HG03342 (cell line): ENCODE measurements at regions not wholly inside any gene's neighbourhood (a gene's known extent, or its start where the extent isn't known, plus 50 kb on each side); places are given as distances from the start of the nearest gene placed in this dataset.

Experiments used
- ATAC-seq: cut with Tn5 transposase; IDR thresholded peaks from one replicate; pipeline ENCODE4 v1.9.1; 2021; ENCODE audit warnings: mild to moderate bottlenecking, moderate library complexity; ENCODE audit not compliant: unreplicated experiment

GRCh38 chr7:113487925-113488731 is 369.8 kb upstream of the SMIM30 start:
- ATAC-seq: no peak

- no peak for ATAC-seq
These were observed 368.2 kb upstream of the SMIM30 start for GRCh38 chr7:113486548-113486947.

DNA sequence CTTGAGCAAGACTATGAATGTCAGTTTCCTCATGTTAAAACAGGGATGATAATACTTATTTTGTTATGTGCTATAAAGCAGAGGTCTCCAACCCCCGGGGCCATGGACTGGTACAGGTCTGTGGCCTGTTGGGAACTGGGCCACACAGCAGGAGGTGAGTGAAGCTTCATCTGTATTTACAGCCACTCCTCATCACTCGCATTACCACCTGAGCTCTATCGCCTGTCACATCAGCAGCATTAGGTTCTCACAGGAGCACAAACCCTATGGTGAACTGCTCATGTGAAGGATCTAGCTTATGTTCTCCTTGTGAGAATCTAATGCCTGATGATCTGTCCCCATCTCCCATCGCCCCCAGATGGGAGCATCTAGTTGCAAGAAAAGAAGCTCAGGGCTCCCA is 365.3 kb upstream of the SMIM30 start:
- no peak for ATAC-seq

GRCh38 chr7:113480537-113480936 is 362.2 kb upstream of the SMIM30 start:
- no peak for ATAC-seq

DNA sequence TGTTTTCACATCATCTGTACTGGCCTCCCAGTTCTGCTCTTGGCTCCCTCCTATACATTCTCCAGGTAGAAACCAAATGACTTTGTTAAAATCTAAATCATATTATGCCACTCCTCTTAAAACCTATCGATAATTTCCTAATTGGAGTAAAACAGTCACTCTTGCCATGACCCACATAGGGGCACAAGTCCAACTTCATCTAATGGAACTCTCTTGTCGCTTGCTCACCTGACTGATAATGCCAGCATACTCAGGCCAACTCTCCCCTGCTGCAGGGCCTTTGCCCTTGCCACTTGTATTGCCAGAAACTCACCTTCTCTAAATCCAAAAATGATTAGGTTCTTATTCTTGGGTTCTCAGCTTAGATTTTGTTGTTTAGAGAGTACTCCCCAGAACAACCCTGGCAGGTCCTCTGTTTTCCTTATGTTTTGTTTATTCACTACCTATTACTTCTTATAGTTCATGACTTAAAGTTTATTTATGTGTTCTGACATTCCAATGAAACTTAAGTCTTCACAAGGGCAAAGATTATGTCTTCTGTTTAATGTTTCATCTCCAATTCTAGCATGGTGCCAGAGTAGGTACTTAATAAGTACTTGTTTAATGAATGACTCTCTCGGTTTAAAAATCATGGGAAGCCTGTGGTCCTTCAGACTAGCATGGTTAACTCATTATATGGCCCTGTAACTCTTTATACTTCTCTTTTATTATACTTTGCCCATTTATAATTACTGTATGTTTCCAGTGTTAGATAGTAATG is 345.9 kb upstream of the SMIM30 start:
- ATAC-seq: no peak

- no peak for ATAC-seq
These were observed 341.7 kb upstream of the SMIM30 start for GRCh38 chr7:113460067-113460466.

- ATAC-seq: no peak
These were observed 338.2 kb upstream of the SMIM30 start for GRCh38 chr7:113456533-113456932.

GRCh38 chr7:113454597-113455169 is 336.3 kb upstream of the SMIM30 start:
- ATAC-seq: no peak

DNA sequence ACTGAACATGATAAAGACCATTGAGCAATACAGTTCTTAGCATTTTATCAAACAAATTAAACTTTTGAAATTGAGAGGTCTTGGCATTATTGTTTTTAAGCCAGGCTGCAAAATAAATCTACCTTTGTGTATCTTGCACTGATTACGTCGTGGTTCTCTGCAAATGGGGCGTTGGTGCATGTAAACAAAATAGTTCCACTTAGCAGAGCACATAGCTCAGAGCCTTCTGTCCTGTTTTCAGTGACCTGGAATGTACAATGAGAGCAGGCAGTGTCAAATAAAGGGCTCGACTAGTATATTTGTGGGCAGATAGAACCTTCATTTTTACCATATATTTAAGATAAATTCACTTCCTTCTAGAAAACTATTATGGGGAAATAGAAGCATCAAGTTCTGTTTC is 333.9 kb upstream of the SMIM30 start:
- no peak for ATAC-seq

DNA sequence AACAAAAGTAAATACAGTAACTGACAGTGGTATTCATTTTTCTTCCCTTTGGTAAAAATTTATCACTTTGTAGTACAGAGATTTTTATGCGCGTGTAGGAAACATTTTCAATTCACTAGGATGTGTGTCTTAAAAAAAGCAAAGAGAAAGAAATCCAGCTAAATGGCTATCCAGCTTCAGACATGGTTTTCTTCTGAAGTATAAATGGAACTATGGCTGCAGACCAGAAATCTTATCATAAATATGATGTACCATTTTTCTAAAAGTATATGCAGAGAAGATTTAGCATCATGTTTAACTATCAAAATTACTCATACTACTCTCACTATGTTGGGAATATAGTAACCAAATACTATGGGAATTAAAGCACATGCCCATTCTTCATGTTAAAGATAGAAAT is 328.4 kb upstream of the SMIM30 start:
- no peak for ATAC-seq

DNA sequence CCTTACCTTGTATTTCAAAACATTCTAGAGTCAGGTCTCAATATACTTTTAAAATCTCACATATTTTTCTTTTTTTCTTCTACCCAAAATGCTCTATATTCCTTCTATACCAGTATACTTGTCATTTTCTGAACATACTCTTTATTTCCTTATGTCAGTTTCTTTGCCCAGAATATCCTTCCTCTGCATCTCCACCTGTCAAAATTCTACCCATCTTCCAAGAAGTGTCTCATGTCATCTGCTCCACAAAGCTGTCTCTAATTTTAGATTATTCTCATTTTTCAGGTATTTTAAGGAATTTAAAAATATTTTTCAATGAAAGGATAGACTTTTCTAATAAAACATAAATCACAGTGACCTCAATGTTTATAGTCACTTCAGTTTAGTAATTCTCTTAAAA is 328.0 kb upstream of the SMIM30 start:
- no peak for ATAC-seq

DNA sequence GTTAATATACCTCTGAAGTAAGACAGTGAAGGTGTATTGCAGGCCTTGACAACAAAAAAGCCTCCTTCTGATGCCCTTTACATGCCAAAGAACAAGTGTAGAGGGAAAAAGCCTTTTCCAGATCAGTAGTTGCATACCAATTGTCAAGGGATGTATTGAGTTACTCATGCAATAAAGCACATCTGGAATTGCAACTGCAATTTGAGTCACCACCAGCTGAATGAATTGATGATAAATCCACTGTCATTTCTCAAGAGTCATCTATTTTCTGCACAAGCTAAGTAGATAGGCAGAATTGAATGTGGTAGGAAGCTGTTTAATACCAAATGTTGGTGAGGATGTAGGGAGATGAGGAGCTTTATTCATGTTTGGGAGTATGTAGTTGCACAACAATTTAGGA is 325.9 kb upstream of the SMIM30 start:
- no peak for ATAC-seq

DNA sequence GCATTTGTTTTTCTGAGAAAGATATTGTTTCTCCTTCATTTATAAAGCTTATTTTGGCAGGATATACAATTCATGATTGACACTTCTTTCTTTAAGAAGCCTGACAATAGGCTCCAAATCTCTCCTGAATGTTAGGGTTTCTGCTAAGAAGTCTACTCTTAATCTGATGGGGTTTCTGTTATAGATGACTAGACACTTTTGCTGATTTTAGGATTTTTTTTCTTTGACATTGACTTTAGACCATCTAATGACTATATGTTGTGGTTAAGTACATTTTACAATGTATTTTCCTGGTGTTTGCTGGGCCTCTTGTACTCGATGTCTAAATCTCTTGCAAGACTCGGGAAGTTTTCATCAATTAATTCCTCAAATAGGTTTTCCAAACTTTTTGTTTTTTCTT is 321.8 kb upstream of the SMIM30 start:
- ATAC-seq: no peak

DNA sequence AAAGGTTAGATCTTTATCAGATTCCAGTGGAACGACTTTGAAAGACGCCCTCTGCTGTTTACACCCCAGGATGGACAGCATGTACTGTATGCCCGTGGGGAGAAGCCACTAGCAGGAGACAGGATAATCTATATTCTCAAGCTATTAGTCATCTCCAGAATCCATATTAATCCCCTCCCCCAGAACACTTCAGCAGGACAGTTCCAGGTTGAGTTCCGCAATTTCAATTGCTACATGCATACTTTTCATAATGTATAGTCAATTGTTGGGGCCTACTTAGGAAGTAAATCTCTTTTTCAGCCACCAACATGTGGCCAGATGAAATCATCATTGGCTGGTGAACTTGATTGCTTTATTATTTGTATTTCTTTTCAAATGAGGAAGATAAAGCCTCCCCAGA is 313.1 kb upstream of the SMIM30 start:
- ATAC-seq: no peak

GRCh38 chr7:113424185-113424817 is 305.9 kb upstream of the SMIM30 start:
- ATAC-seq: no peak

- peak; percentile 100 for ATAC-seq
These were observed 303.5 kb upstream of the SMIM30 start for GRCh38 chr7:113421696-113422330.

GRCh38 chr7:113414401-113415035 is 296.2 kb upstream of the SMIM30 start:
- no peak for ATAC-seq

- ATAC-seq: no peak
These were observed 294.1 kb upstream of the SMIM30 start for GRCh38 chr7:113412410-113412809.

DNA sequence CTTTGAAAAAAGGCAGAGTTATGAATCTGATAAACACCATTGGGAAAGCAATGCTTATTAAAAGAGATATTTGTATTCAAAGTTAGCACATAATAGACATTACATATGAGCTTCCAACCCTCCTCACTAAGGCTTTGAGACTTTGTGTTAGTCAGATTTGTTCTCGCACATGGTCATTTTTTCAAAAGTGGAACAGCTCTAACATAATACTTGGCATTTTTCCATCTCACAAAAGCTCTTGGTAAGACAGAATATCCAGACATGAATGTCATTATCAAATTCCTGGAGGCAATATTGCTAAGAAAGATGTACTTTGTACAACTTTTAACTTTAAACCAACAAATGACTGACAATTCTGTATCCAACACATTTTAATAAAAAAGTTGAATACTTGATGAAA is 292.4 kb upstream of the SMIM30 start:
- no peak for ATAC-seq

- no peak for ATAC-seq
These were observed 290.6 kb upstream of the SMIM30 start for GRCh38 chr7:113408999-113409398.
